ENCODE measurements at regions not wholly inside any gene's neighbourhood (a gene's known extent, or its start where the extent isn't known, plus 50 kb on each side); places are given as distances from the start of the nearest gene placed in this dataset.

DNA sequence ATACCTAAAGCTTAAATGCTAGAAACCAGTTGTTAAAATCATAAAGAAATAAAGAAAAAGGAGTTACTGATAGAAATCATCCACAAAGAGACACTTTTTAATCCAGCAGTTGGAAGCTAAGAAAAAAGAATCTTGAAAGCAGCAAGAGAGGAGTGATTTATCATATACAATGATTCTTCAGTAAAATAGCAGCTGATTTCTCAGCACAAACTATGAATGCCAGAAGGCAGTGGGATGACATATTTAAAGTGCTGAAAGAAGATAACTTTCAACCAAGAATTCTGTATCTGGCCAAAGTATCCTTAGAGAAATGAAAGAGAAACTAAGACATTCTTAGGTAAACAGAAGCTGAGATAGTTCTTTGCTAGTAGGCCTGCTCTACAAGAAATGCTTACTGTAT is 366.0 kb downstream of the HTR1A start:
- TF ChIP-seq CTCF (IDR thresholded peaks at IDR 0.05) (no peak), POLR2A (IDR thresholded peaks at IDR 0.05) (no peak)

Measured in Peyer's patch (tissue), 4 donors.